ENCODE measurements at regions not wholly inside any gene's neighbourhood (a gene's known extent, or its start where the extent isn't known, plus 50 kb on each side); places are given as distances from the start of the nearest gene placed in this dataset.

- peaks cover 4% of the 10 kb centered on the region for H3K4me1 ChIP-seq (ENCODE audit: control insufficient read depth, extremely low read depth, insufficient read depth, low read length)
- TF ChIP-seq EZH2 (IDR thresholded peaks at IDR 0.05; ENCODE audit: low read length): no peak
- TF ChIP-seq CTCF (optimal IDR thresholded peaks at IDR 0.05 in 1 of 3, IDR thresholded peaks at IDR 0.05 in 1 of 3, conservative IDR thresholded peaks at IDR 0.05 in 1 of 3; ENCODE audit: extremely low read depth in 1 of 3, insufficient read depth in 2 of 3, low read length in 3 of 3): no peak
- peaks cover 9% of the 10 kb centered on the region for H3K9me3 ChIP-seq (ENCODE audit: control insufficient read depth, low read depth, low read length)
- no peaks in the 10 kb centered on the region for H3K79me2 ChIP-seq (ENCODE audit: control insufficient read depth, insufficient read depth, low read length)
- no peaks in the 10 kb centered on the region for H3K27me3 ChIP-seq (ENCODE audit: control insufficient read depth, extremely low read depth, insufficient read depth, low read length)
- no peak for DNase-seq (ENCODE audit: low read depth, low spot score)
- H3K4me3 ChIP-seq (ENCODE audit: control insufficient read depth in 2 of 3, extremely low read depth in 1 of 3, insufficient read depth in 2 of 3, low read depth in 1 of 3, low read length in 3 of 3): no peak overlapping the region
- H3K9ac ChIP-seq (ENCODE audit: control insufficient read depth, extremely low read depth, insufficient read depth, low read length): no peak overlapping the region
- H3K9me1 ChIP-seq (ENCODE audit: control insufficient read depth, extremely low read depth, insufficient read depth, low read length): no peaks in the 10 kb centered on the region
- no peak overlapping the region for H2AFZ ChIP-seq (ENCODE audit: control insufficient read depth, low read length)
- FAIRE-seq: no peak
- dilution Hi-C loops (cut with MboI; ENCODE audit: extremely low pct_ligation_motif_present, low sequenced_read_pairs): no loop called here
- no peaks in the 10 kb centered on the region for H4K20me1 ChIP-seq (ENCODE audit: control insufficient read depth, extremely low read depth, insufficient read depth, low read length)
- H3K4me2 ChIP-seq (ENCODE audit: control insufficient read depth, extremely low read depth, insufficient read depth, low read depth, low read length): no peak overlapping the region
- H3K36me3 ChIP-seq (ENCODE audit: control insufficient read depth in 2 of 2, extremely low read depth in 1 of 2, insufficient read depth in 2 of 2, low read length in 2 of 2): no peaks in the 10 kb centered on the region
- H3K27ac ChIP-seq (ENCODE audit: control insufficient read depth, insufficient read depth, low read length): no peak overlapping the region
Observed at GRCh38 chr2:13686262-13686661, 946.3 kb upstream of the LRATD1 start.

- Histone ChIP-seq H2AFZ (ENCODE audit: control insufficient read depth, low read length) (no peak overlapping the region), H3K27me3 (ENCODE audit: control insufficient read depth, extremely low read depth, insufficient read depth, low read length) (no peaks in the 10 kb centered on the region), H3K9me3 (ENCODE audit: control insufficient read depth, low read depth, low read length) (no peaks in the 10 kb centered on the region), H3K4me2 (ENCODE audit: control insufficient read depth, extremely low read depth, insufficient read depth, low read depth, low read length) (no peak overlapping the region), H3K9me1 (ENCODE audit: control insufficient read depth, extremely low read depth, insufficient read depth, low read length) (no peaks in the 10 kb centered on the region), H3K4me1 (ENCODE audit: control insufficient read depth, extremely low read depth, insufficient read depth, low read length) (no peaks in the 10 kb centered on the region), H3K9ac (ENCODE audit: control insufficient read depth, extremely low read depth, insufficient read depth, low read length) (no peak overlapping the region), H4K20me1 (ENCODE audit: control insufficient read depth, extremely low read depth, insufficient read depth, low read length) (no peaks in the 10 kb centered on the region), H3K4me3 (ENCODE audit: control insufficient read depth in 2 of 3, extremely low read depth in 1 of 3, insufficient read depth in 2 of 3, low read depth in 1 of 3, low read length in 3 of 3) (no peak overlapping the region), H3K36me3 (ENCODE audit: control insufficient read depth in 2 of 2, extremely low read depth in 1 of 2, insufficient read depth in 2 of 2, low read length in 2 of 2) (no peaks in the 10 kb centered on the region), H3K79me2 (ENCODE audit: control insufficient read depth, insufficient read depth, low read length) (no peaks in the 10 kb centered on the region), H3K27ac (ENCODE audit: control insufficient read depth, insufficient read depth, low read length) (no peak overlapping the region)
- no peak for FAIRE-seq
- no peak for TF ChIP-seq CTCF (optimal IDR thresholded peaks at IDR 0.05 in 1 of 3, IDR thresholded peaks at IDR 0.05 in 1 of 3, conservative IDR thresholded peaks at IDR 0.05 in 1 of 3; ENCODE audit: extremely low read depth in 1 of 3, insufficient read depth in 2 of 3, low read length in 3 of 3)
- no peak for TF ChIP-seq EZH2 (IDR thresholded peaks at IDR 0.05; ENCODE audit: low read length)
- dilution Hi-C loops (cut with MboI; ENCODE audit: extremely low pct_ligation_motif_present, low sequenced_read_pairs): no loop called here
- no peak for DNase-seq (ENCODE audit: low read depth, low spot score)
Observed at GRCh38 chr2:13694673-13695072, 937.8 kb upstream of the LRATD1 start.
